ENCODE measurements at regions not wholly inside any gene's neighbourhood (a gene's known extent, or its start where the extent isn't known, plus 50 kb on each side); places are given as distances from the start of the nearest gene placed in this dataset.

DNA sequence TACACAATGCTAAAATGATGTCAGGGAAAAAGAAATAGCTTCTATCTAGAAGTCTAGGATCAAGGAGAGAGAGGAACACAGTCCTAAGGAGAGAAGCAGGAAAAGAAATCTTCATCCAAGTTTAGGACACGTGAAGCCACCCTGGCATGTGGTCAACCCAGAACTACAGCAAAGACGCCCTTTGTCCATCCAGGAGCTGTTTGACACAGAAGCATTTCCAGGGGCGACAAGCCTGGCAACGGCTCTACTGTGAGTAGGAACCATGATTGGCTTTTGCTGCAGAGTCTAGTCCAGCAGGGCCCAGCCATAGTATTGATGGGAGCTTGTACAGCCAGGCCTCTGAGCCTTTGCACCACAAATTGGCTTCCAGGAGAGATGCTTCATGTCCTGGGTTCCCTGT, 185.4 kb upstream of the RPL38 start:
- TF ChIP-seq CTCF (IDR thresholded peaks at IDR 0.05 in 2 of 3, conservative IDR thresholded peaks at IDR 0.05 in 1 of 3; ENCODE audit: borderline replicate concordance in 1 of 3, insufficient read depth in 1 of 3, low read depth in 2 of 3, low read length in 2 of 3), result no peak
- no peak for TF ChIP-seq EZH2phosphoT487 (IDR thresholded peaks at IDR 0.05; ENCODE audit: borderline replicate concordance)
- TF ChIP-seq, protein P1, sequence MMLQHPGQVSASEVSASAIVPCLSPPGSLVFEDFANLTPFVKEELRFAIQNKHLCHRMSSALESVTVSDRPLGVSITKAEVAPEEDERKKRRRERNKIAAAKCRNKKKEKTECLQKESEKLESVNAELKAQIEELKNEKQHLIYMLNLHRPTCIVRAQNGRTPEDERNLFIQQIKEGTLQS (IDR thresholded peaks at IDR 0.05), result no peak
- TF ChIP-seq REST (IDR thresholded peaks at IDR 0.05; ENCODE audit: low read depth), result no peak

All from HCT116 (cell line).